GM13976 (cell line): ENCODE measurements at regions not wholly inside any gene's neighbourhood (a gene's known extent, or its start where the extent isn't known, plus 50 kb on each side); places are given as distances from the start of the nearest gene placed in this dataset.

Experiments
- DNase-seq: peaks from one replicate; pipeline ENCODE4 v3.0.0; 2012; ENCODE audit warnings: low spot score
- CTCF ChIP-seq: IDR thresholded peaks from 2 replicates; pipeline ENCODE4 v1.5.1; 2012; ENCODE audit warnings: borderline replicate concordance, mild to moderate bottlenecking; ENCODE audit not compliant: insufficient read depth; ENCODE audit errors: extremely low read depth, missing control alignments, control extremely low read depth
- in situ Hi-C: fragments of 300-500 bp; cut with MboI; formaldehyde crosslinking; loops from one replicate; pipeline ENCODE4 v1.12.0; 2022; ENCODE audit warnings: low sequenced_read_pairs, mixed read lengths, inconsistent platforms; ENCODE audit not compliant: unreplicated experiment

GRCh38 chr2:216942016-216942415 lies 82.2 kb upstream of the TNP1 start:
- TF ChIP-seq CTCF: no peak
- no peak for DNase-seq
- in situ Hi-C loops: no loop called here

GRCh38 chr2:216936954-216937357 lies 77.1 kb upstream of the TNP1 start:
- in situ Hi-C loops: no loop called here
- no peak for TF ChIP-seq CTCF
- no peak for DNase-seq

GRCh38 chr2:216934623-216935022 lies 74.8 kb upstream of the TNP1 start:
- no peak for DNase-seq
- TF ChIP-seq CTCF: no peak
- in situ Hi-C loops: no loop called here

- in situ Hi-C loops: no loop called here
- DNase-seq: no peak
- TF ChIP-seq CTCF: no peak
Measured at GRCh38 chr2:216934151-216934550, 74.3 kb upstream of the TNP1 start.

GRCh38 chr2:216932863-216933548 lies 73.1 kb upstream of the TNP1 start:
- DNase-seq: no peak
- TF ChIP-seq CTCF: no peak
- in situ Hi-C loops: no loop called here

GRCh38 chr2:216932113-216932862 lies 72.4 kb upstream of the TNP1 start:
- no peak for DNase-seq
- in situ Hi-C loops: no loop called here
- TF ChIP-seq CTCF: no peak
